ENCODE measurements at regions not wholly inside any gene's neighbourhood (a gene's known extent, or its start where the extent isn't known, plus 50 kb on each side); places are given as distances from the start of the nearest gene placed in this dataset.
"Not testable (repeated sequence)": the region's sequence is repeated elsewhere in the genome, so short reads cannot be mapped to it uniquely, and the experiment has no call there.

DNA sequence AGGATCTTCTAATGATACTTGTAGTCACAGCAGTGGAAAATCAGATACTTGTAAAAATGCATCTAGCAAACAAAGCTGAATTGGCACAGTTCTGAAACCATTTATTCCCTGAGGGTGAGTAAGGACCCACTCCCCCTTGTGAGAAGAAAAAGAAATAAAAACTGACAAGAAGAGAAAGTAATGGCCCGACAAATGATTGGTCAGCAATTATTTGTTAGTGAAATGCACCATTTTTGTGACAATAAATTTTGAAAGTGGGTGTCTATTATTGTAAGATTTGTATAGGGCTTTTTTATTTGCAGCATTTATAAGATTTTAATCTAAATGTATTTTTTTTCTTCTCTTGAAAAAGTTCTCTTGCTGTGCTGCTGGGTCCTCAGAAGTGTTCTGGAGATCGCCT lies 600.8 kb downstream of the STK39 start:
- no peaks in the 10 kb centered on the region for H3K27me3 ChIP-seq (ENCODE audit: control insufficient read depth, insufficient read depth, low read length)
- no peak overlapping the region for H3K4me3 ChIP-seq (ENCODE audit: low read depth, low read length)
- no peak overlapping the region for H3K27ac ChIP-seq (ENCODE audit: low read depth, low read length)
- H3K9ac ChIP-seq (ENCODE audit: low read depth, low read length), result no peak overlapping the region
- peaks cover 4% of the 10 kb centered on the region for H3K4me1 ChIP-seq (ENCODE audit: control insufficient read depth, insufficient read depth, low read length)
- H3K36me3 ChIP-seq (ENCODE audit: control insufficient read depth, insufficient read depth, low read length), result peaks cover 7% of the 10 kb centered on the region
- H3K9me3 ChIP-seq (ENCODE audit: control insufficient read depth, insufficient read depth, low read length), result no peaks in the 10 kb centered on the region

DNA sequence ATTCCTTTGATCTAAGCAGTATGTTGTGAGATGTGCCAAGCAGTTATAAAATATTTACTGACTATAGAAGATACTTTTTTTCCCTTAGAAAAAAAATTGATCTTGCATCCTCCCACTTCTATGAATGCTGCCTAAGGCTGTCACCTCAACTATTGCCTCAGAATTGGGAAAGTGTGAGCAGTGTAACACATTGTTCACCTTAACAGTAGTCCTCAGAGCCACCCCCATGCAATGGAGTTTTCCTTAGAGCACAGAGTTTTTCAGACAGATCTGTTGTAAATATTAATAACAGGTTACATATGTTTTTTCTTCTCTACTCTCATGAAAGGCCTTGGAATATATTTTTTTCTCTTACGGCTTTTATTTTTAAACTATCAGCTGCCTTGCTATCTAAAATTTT lies 607.3 kb downstream of the STK39 start:
- H3K27ac ChIP-seq (ENCODE audit: low read depth, low read length), result no peak overlapping the region
- H3K9me3 ChIP-seq (ENCODE audit: control insufficient read depth, insufficient read depth, low read length), result no peaks in the 10 kb centered on the region
- H3K4me1 ChIP-seq (ENCODE audit: control insufficient read depth, insufficient read depth, low read length), result no peaks in the 10 kb centered on the region
- no peaks in the 10 kb centered on the region for H3K36me3 ChIP-seq (ENCODE audit: control insufficient read depth, insufficient read depth, low read length)
- H3K4me3 ChIP-seq (ENCODE audit: low read depth, low read length), result no peak overlapping the region
- no peak overlapping the region for H3K9ac ChIP-seq (ENCODE audit: low read depth, low read length)
- no peaks in the 10 kb centered on the region for H3K27me3 ChIP-seq (ENCODE audit: control insufficient read depth, insufficient read depth, low read length)

DNA sequence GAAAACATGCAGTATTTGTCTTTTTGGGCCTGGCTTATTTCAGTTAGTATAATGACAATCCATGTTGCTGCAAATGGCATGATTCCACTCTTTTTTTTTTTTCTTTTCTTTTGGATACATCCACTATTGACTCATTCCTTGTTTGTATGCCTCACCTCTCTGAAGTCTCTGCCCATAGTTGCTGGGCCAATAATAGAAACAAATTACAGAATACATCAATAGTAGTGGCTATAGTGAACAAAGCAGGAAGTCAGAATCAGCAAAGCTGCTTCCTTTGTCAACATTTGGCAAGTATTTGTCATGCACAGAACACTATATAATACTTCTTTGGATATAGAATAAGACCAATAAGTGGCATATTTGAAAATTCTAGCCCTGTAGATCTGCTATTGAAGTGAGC lies 609.7 kb downstream of the STK39 start:
- no peaks in the 10 kb centered on the region for H3K9me3 ChIP-seq (ENCODE audit: control insufficient read depth, insufficient read depth, low read length)
- no peaks in the 10 kb centered on the region for H3K4me1 ChIP-seq (ENCODE audit: control insufficient read depth, insufficient read depth, low read length)
- H3K36me3 ChIP-seq (ENCODE audit: control insufficient read depth, insufficient read depth, low read length), result no peaks in the 10 kb centered on the region
- H3K9ac ChIP-seq (ENCODE audit: low read depth, low read length), result no peak overlapping the region
- H3K27ac ChIP-seq (ENCODE audit: low read depth, low read length), result no peak overlapping the region
- H3K27me3 ChIP-seq (ENCODE audit: control insufficient read depth, insufficient read depth, low read length), result no peaks in the 10 kb centered on the region
- H3K4me3 ChIP-seq (ENCODE audit: low read depth, low read length), result no peak overlapping the region

DNA sequence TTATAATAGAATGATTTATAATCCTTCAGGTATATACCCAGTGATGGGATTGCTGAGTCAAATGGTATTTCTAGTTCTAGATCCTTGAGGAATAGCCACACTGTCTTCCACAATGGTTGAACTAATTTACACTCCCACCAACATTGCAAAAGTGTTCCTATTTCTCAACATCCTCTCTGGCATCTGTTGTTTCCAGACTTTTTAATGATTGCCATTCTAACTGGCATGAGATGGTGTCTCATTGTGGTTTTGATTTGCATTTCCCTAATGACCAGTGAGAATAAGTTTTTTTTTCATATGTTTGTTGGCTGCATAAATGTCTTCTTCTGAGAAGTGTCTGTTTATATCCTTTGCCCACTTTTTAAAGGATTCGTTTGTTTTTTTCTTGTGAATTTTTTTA lies 615.1 kb downstream of the STK39 start:
- H3K4me1 ChIP-seq (ENCODE audit: control insufficient read depth, insufficient read depth, low read length); H3K9me3 ChIP-seq (ENCODE audit: control insufficient read depth, insufficient read depth, low read length); H3K27me3 ChIP-seq (ENCODE audit: control insufficient read depth, insufficient read depth, low read length); H3K4me3 ChIP-seq (ENCODE audit: low read depth, low read length); H3K9ac ChIP-seq (ENCODE audit: low read depth, low read length); H3K36me3 ChIP-seq (ENCODE audit: control insufficient read depth, insufficient read depth, low read length); H3K27ac ChIP-seq (ENCODE audit: low read depth, low read length): not testable (repeated sequence)

DNA sequence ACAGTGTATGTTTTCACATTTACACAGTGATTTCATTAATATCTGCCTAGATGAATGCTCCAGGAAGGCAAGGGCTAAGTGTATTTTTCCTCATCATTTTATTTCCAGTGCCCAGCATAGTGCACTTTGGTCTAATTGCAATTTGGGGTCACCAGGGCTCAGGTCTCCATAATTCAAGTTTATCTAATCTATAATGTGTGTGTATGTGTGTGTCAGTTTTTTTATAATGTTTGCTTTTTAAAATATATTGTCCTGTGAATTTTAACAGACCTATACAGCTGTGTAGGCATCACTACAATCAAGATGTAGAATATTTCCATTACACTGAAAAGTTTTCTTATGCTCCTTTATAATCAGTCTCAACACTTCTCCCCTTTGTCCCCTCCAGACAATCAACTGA lies 620.4 kb downstream of the STK39 start:
- no peaks in the 10 kb centered on the region for H3K9me3 ChIP-seq (ENCODE audit: control insufficient read depth, insufficient read depth, low read length)
- H3K36me3 ChIP-seq (ENCODE audit: control insufficient read depth, insufficient read depth, low read length), result no peaks in the 10 kb centered on the region
- H3K4me3 ChIP-seq (ENCODE audit: low read depth, low read length), result no peak overlapping the region
- no peaks in the 10 kb centered on the region for H3K4me1 ChIP-seq (ENCODE audit: control insufficient read depth, insufficient read depth, low read length)
- H3K27me3 ChIP-seq (ENCODE audit: control insufficient read depth, insufficient read depth, low read length), result no peaks in the 10 kb centered on the region
- H3K27ac ChIP-seq (ENCODE audit: low read depth, low read length), result no peak overlapping the region
- H3K9ac ChIP-seq (ENCODE audit: low read depth, low read length), result no peak overlapping the region

DNA sequence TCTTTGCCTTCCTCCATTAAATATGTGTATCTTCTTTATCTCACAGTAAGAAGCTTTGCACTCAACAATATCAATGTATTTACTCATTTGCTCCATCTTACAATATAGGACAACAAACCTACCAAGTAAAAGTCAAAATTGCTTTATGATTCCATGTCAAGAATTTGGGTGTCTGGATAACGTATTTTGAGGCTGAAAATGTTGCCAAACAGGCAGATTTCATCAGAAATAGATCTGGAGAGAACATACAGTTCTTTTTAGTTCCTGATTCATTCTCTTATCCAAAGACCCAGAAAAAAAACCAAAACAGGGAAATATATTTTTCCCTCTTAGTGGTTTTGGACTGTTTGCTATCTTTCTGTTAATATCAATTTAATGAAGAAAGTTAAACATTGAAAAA lies 621.1 kb downstream of the STK39 start:
- no peaks in the 10 kb centered on the region for H3K9me3 ChIP-seq (ENCODE audit: control insufficient read depth, insufficient read depth, low read length)
- H3K27ac ChIP-seq (ENCODE audit: low read depth, low read length), result no peak overlapping the region
- H3K4me3 ChIP-seq (ENCODE audit: low read depth, low read length), result no peak overlapping the region
- no peak overlapping the region for H3K9ac ChIP-seq (ENCODE audit: low read depth, low read length)
- H3K36me3 ChIP-seq (ENCODE audit: control insufficient read depth, insufficient read depth, low read length), result no peaks in the 10 kb centered on the region
- H3K4me1 ChIP-seq (ENCODE audit: control insufficient read depth, insufficient read depth, low read length), result no peaks in the 10 kb centered on the region
- no peaks in the 10 kb centered on the region for H3K27me3 ChIP-seq (ENCODE audit: control insufficient read depth, insufficient read depth, low read length)

DNA sequence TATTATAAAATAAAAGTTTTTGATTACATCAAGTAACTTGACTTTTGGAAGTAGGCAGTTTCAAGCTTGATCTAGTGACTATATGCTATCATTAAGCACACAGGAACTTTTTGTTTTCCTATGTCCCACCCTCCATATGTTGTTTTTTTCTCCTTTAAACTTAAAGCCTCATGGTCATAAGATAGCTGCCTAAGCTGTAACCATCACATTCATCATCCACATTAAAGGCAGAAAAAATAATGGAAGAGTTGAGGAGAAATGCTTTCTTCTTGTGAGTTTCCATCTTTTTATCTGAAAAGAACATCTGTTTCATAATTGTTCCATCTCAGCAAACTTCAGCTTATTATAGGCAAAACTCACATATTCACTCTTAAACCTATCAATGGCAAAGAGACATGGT lies 630.4 kb downstream of the STK39 start:
- Histone ChIP-seq H3K9me3 (ENCODE audit: control insufficient read depth, insufficient read depth, low read length) (no peaks in the 10 kb centered on the region), H3K27me3 (ENCODE audit: control insufficient read depth, insufficient read depth, low read length) (no peaks in the 10 kb centered on the region), H3K27ac (ENCODE audit: low read depth, low read length) (no peak overlapping the region), H3K4me1 (ENCODE audit: control insufficient read depth, insufficient read depth, low read length) (peaks cover 10% of the 10 kb centered on the region), H3K4me3 (ENCODE audit: low read depth, low read length) (no peak overlapping the region), H3K36me3 (ENCODE audit: control insufficient read depth, insufficient read depth, low read length) (no peaks in the 10 kb centered on the region), H3K9ac (ENCODE audit: low read depth, low read length) (no peak overlapping the region)

DNA sequence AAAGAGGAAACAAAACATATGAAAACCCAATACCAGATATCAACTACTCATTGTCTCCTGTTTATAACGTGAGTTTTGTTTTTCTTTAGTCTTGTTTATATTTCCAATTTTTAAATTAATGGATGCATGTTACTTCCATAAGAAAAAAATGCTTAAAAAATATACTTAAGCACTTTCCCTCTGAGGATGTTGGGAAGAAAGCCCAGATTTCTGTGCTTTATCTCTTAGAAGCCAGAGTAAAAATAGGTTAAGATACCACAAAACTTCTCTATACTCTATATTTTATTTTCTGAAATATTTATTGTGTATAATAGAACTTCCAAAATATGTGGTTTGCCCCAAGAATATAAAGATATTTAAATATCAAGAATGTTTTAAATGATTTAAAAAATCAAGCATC lies 633.9 kb downstream of the STK39 start:
- Histone ChIP-seq H3K27ac (ENCODE audit: low read depth, low read length) (no peak overlapping the region), H3K9ac (ENCODE audit: low read depth, low read length) (no peak overlapping the region), H3K36me3 (ENCODE audit: control insufficient read depth, insufficient read depth, low read length) (no peaks in the 10 kb centered on the region)

DNA sequence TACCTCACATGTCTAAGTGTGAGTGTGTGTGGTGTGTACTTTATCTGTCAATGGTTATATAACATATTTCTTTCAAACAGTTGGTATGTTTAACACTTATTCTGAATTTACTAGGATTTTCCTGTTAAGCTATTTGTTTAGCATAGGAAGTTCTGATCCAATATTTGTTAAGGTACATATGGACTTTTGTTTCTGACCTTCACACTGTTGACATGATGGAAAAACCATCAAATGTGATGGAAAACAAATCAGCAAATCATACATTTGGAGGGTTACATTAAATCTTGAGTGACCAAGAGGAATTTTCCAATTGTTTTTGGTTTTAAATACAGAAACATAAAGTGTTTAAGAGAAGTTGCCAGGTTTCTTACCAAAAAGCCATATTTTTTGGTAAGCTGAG lies 638.9 kb downstream of the STK39 start:
- no peaks in the 10 kb centered on the region for H3K36me3 ChIP-seq (ENCODE audit: control insufficient read depth, insufficient read depth, low read length)
- no peak overlapping the region for H3K4me3 ChIP-seq (ENCODE audit: low read depth, low read length)
- H3K9me3 ChIP-seq (ENCODE audit: control insufficient read depth, insufficient read depth, low read length), result no peaks in the 10 kb centered on the region
- no peaks in the 10 kb centered on the region for H3K27me3 ChIP-seq (ENCODE audit: control insufficient read depth, insufficient read depth, low read length)
- H3K27ac ChIP-seq (ENCODE audit: low read depth, low read length), result no peak overlapping the region
- H3K4me1 ChIP-seq (ENCODE audit: control insufficient read depth, insufficient read depth, low read length), result peaks cover 9% of the 10 kb centered on the region; the same call in 1 of the 2 replicates
- H3K9ac ChIP-seq (ENCODE audit: low read depth, low read length), result no peak overlapping the region

More for the DNA sequence above, 633.9 kb downstream of the STK39 start:
- Histone ChIP-seq H3K4me3 (ENCODE audit: low read depth, low read length) (no peak overlapping the region), H3K27me3 (ENCODE audit: control insufficient read depth, insufficient read depth, low read length) (no peaks in the 10 kb centered on the region), H3K4me1 (ENCODE audit: control insufficient read depth, insufficient read depth, low read length) (peaks cover 10% of the 10 kb centered on the region), H3K9me3 (ENCODE audit: control insufficient read depth, insufficient read depth, low read length) (no peaks in the 10 kb centered on the region)

DNA sequence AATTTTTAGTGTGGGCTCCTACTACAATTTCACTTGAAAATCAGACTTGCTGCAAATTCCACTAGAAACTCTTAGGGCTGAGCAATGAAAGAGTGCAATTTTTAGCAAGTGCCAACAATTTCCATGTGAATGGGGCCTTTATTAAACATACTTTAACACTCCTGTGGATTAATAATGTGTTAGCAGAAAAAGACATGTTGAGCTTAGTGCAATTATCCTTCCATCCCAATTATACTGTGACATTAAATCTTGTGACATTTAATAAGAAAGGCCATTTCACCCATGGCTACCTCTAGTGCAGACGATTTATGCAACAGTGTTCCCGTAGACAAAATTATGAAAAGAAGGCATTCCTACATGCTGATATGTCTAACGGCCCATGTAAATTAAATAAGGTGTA lies 639.7 kb downstream of the STK39 start:
- H3K9ac ChIP-seq (ENCODE audit: low read depth, low read length), result no peak overlapping the region
- peaks cover 1% of the 10 kb centered on the region for H3K9me3 ChIP-seq (ENCODE audit: control insufficient read depth, insufficient read depth, low read length)
- H3K36me3 ChIP-seq (ENCODE audit: control insufficient read depth, insufficient read depth, low read length), result no peaks in the 10 kb centered on the region
- H3K4me3 ChIP-seq (ENCODE audit: low read depth, low read length), result no peak overlapping the region
- peaks cover 9% of the 10 kb centered on the region; the same call in 1 of the 2 replicates for H3K4me1 ChIP-seq (ENCODE audit: control insufficient read depth, insufficient read depth, low read length)
- no peak overlapping the region for H3K27ac ChIP-seq (ENCODE audit: low read depth, low read length)
- H3K27me3 ChIP-seq (ENCODE audit: control insufficient read depth, insufficient read depth, low read length), result no peaks in the 10 kb centered on the region

DNA sequence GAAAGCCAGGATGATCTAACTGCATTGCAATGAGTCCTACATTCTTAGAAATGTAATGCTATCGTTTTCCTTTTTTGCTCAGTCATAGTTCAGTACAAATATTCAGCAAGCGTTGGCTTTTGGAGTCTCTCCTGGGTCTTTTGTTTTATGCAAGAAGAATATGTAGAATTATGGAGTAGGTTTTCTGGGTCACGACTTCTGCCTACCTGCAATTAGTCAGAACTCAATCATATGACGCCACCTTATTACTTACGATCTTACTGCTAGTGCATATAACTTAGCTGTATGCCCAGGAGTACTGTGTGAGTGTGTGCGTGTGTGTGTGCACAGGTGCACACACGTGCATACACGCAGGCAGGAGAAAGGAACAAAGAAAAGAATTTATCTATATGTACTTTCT lies 640.2 kb downstream of the STK39 start:
- no peak overlapping the region for H3K9ac ChIP-seq (ENCODE audit: low read depth, low read length)
- peaks cover 9% of the 10 kb centered on the region; the same call in 1 of the 2 replicates for H3K4me1 ChIP-seq (ENCODE audit: control insufficient read depth, insufficient read depth, low read length)
- H3K27me3 ChIP-seq (ENCODE audit: control insufficient read depth, insufficient read depth, low read length), result no peaks in the 10 kb centered on the region
- peaks cover 7% of the 10 kb centered on the region for H3K9me3 ChIP-seq (ENCODE audit: control insufficient read depth, insufficient read depth, low read length)
- H3K27ac ChIP-seq (ENCODE audit: low read depth, low read length), result no peak overlapping the region
- no peak overlapping the region for H3K4me3 ChIP-seq (ENCODE audit: low read depth, low read length)
- H3K36me3 ChIP-seq (ENCODE audit: control insufficient read depth, insufficient read depth, low read length), result no peaks in the 10 kb centered on the region

DNA sequence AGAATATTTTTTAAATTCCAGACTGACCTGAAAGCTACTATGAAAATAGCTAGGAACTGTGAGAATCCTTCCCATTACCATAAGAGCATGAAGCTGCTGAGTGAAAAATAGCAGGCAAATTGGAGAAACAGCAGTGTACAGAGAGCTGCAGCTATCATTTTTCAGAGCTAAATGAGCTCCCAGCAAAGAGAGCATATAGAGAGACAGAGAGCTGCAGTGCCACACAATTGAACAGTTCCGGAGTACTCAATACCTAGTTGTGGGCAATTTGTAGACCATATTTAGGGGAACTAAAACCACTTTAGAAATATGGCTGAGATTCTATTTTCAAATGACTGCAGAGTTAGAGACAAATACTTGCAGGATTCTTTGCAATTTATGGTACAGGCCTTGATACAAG lies 645.3 kb downstream of the STK39 start:
- no peak overlapping the region for H3K9ac ChIP-seq (ENCODE audit: low read depth, low read length)
- no peaks in the 10 kb centered on the region for H3K36me3 ChIP-seq (ENCODE audit: control insufficient read depth, insufficient read depth, low read length)
- peaks cover 27% of the 10 kb centered on the region for H3K9me3 ChIP-seq (ENCODE audit: control insufficient read depth, insufficient read depth, low read length)
- no peak overlapping the region for H3K27ac ChIP-seq (ENCODE audit: low read depth, low read length)
- no peaks in the 10 kb centered on the region for H3K27me3 ChIP-seq (ENCODE audit: control insufficient read depth, insufficient read depth, low read length)
- peaks cover 2% of the 10 kb centered on the region; the same call in 1 of the 2 replicates for H3K4me1 ChIP-seq (ENCODE audit: control insufficient read depth, insufficient read depth, low read length)
- no peak overlapping the region for H3K4me3 ChIP-seq (ENCODE audit: low read depth, low read length)

Measured in HUES48 (cell line).